IPS-20b (cell line): ENCODE measurements at regions not wholly inside any gene's neighbourhood (a gene's known extent, or its start where the extent isn't known, plus 50 kb on each side); places are given as distances from the start of the nearest gene placed in this dataset.

Experiments
- H3K27ac ChIP-seq: one replicate; pipeline ENCODE4 v1.5.1; 2013; ENCODE audit warnings: low read length
- H3K27me3 ChIP-seq: 2 replicates; pipeline ENCODE4 v1.6.1; 2013; ENCODE audit warnings: mild to moderate bottlenecking, low read length, inconsistent platforms; ENCODE audit not compliant: insufficient read depth
- H3K36me3 ChIP-seq: 2 replicates; pipeline ENCODE4 v1.6.1; 2013; ENCODE audit warnings: low read depth, mild to moderate bottlenecking, inconsistent platforms, low read length, moderate library complexity; ENCODE audit not compliant: insufficient read depth
- H3K4me1 ChIP-seq: 2 replicates; pipeline ENCODE4 v1.6.1; 2013; ENCODE audit warnings: mild to moderate bottlenecking, control low read depth, inconsistent platforms, low read length, moderate library complexity; ENCODE audit not compliant: insufficient read depth
- H3K4me3 ChIP-seq: 2 replicates; pipeline ENCODE4 v1.5.1; 2013; ENCODE audit warnings: mild to moderate bottlenecking, low read length, inconsistent platforms
- H3K9ac ChIP-seq: 2 replicates; pipeline ENCODE4 v1.6.1; 2013; ENCODE audit warnings: low read depth, mild to moderate bottlenecking, inconsistent platforms, low read length, moderate library complexity
- H3K9me3 ChIP-seq: 2 replicates; pipeline ENCODE4 v1.6.1; 2013; ENCODE audit warnings: mild to moderate bottlenecking, low read depth, low read length, inconsistent platforms; ENCODE audit not compliant: insufficient read depth

DNA sequence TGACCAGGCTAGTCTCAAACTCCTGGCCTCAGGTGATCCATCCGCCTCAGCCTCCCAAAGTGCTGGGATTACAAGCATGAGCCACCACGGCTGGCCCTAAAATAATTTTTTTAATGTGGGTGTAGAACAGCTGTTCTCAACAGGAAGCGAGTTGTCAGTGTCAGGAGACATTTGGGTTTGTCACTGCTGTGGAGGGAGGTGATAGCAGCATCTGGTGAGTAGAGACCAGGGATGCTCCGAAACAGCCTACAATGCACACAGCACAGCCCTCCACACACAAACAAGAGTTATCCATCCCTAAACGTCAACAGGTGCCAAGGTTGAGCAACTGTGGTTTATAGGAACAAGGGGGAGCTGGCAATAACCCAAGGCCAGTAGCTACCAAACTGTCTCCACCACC is 243.4 kb upstream of the STS start:
- Histone ChIP-seq H3K4me3 (no peak overlapping the region), H3K27ac (no peak overlapping the region), H3K36me3 (no peaks in the 10 kb centered on the region), H3K9me3 (no peaks in the 10 kb centered on the region), H3K4me1 (no peaks in the 10 kb centered on the region), H3K9ac (no peak overlapping the region), H3K27me3 (no peaks in the 10 kb centered on the region)

GRCh38 chrX:6898371-6898770 is 249.1 kb upstream of the STS start:
- Histone ChIP-seq H3K27me3 (no peaks in the 10 kb centered on the region), H3K9ac (no peak overlapping the region), H3K36me3 (no peaks in the 10 kb centered on the region), H3K27ac (no peak overlapping the region), H3K4me1 (no peaks in the 10 kb centered on the region), H3K9me3 (no peaks in the 10 kb centered on the region), H3K4me3 (no peak overlapping the region)

- H3K27ac ChIP-seq, result no peak overlapping the region
- H3K4me3 ChIP-seq, result no peak overlapping the region
- H3K36me3 ChIP-seq, result no peaks in the 10 kb centered on the region
- no peak overlapping the region for H3K9ac ChIP-seq
- no peaks in the 10 kb centered on the region for H3K4me1 ChIP-seq
- no peaks in the 10 kb centered on the region for H3K9me3 ChIP-seq
- H3K27me3 ChIP-seq, result no peaks in the 10 kb centered on the region
Measured at GRCh38 chrX:6891404-6891803, 256.1 kb upstream of the STS start.

DNA sequence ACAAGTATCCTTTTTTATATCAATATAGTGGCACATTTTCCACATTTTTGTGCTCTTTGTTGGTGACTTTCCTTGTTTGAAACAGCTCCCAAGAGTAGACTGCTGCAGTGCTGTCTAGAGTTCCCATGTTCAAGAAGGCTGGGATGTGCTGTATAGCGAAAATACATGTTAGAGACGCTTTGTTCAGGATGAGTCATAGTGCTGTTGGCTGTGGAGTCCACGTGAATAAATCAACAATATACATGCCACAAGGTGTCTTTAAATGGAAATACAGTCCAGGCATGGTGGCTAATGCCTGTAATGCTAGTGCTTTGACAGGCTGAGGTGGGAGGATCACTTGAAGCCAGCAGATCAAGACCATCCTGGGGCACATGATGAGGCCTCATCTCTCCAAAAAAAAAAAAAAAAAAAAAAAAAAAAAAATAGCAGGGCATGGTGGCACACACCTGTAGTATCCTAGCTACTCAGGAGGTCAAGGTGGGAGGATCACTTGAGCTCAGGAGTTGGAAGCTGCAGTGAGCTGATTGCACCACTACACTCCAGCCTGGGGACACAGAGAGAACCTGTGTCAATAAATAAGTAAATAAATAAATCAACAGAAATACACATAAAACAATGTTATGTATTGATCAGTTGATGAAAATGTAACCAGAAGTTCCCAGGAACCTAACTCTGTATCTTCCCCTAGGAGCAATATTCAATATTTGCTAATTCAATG is 256.8 kb upstream of the STS start:
- Histone ChIP-seq H3K27ac (no peak overlapping the region), H3K9me3 (no peaks in the 10 kb centered on the region), H3K27me3 (no peaks in the 10 kb centered on the region), H3K36me3 (no peaks in the 10 kb centered on the region), H3K4me3 (no peak overlapping the region), H3K4me1 (no peaks in the 10 kb centered on the region), H3K9ac (no peak overlapping the region)

- no peaks in the 10 kb centered on the region for H3K27me3 ChIP-seq
- no peak overlapping the region for H3K27ac ChIP-seq
Measured at GRCh38 chrX:6885909-6886308, 261.6 kb upstream of the STS start.

GRCh38 chrX:6885396-6885795 is 262.1 kb upstream of the STS start:
- H3K4me1 ChIP-seq, result no peaks in the 10 kb centered on the region
- H3K27me3 ChIP-seq, result no peaks in the 10 kb centered on the region
- H3K27ac ChIP-seq, result no peak overlapping the region
- no peak overlapping the region for H3K4me3 ChIP-seq
- no peak overlapping the region for H3K9ac ChIP-seq
- no peaks in the 10 kb centered on the region for H3K36me3 ChIP-seq
- H3K9me3 ChIP-seq, result no peaks in the 10 kb centered on the region

More at GRCh38 chrX:6885909-6886308, 261.6 kb upstream of the STS start:
- Histone ChIP-seq H3K36me3 (no peaks in the 10 kb centered on the region), H3K4me1 (no peaks in the 10 kb centered on the region), H3K9me3 (no peaks in the 10 kb centered on the region), H3K9ac (no peak overlapping the region), H3K4me3 (no peak overlapping the region)

DNA sequence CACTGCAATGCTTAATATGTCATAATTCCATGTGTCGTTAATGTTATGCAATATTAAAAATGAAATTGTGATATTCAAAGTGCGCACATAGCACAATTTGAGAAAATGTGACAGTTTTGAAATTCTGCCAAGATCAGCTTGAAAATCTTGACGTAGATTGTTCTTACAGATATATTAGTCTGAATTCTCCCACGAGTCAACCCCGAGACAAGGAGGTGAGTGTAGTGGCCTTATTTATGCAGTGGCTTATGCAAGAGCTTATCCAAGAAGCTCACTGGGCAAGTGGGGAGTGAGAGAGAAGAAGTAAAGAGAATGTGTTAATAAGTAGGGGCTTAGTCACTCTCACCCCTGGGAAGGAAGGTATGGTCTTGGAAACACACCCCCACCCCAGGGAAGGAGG is 286.1 kb upstream of the STS start:
- H3K9ac ChIP-seq, result no peak overlapping the region
- H3K27ac ChIP-seq, result no peak overlapping the region
- H3K4me3 ChIP-seq, result no peak overlapping the region
- no peaks in the 10 kb centered on the region; the same call in 1 of the 2 replicates for H3K36me3 ChIP-seq
- H3K27me3 ChIP-seq, result no peaks in the 10 kb centered on the region
- peaks cover 18% of the 10 kb centered on the region; the same call in 1 of the 2 replicates for H3K9me3 ChIP-seq
- peaks cover 9% of the 10 kb centered on the region; the same call in 1 of the 2 replicates for H3K4me1 ChIP-seq

DNA sequence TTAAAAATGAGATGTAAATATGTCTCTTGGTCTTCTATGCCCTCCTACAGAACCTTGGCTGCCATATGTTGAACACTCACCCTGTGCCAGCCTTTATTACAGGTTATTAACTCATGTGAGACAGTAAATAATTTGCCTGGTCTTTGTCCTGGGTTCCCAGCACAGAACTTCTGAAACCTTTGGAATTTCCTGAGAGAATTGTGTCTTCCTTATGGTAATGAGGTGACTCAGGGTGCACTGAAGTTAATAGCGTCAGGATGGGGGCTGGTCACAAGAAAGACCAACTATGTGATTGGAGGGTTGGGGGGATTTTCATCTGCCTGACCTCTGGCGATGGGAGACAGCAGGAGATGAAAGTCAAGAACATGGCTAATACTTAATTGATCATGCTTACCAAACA is 289.8 kb upstream of the STS start:
- no peak overlapping the region for H3K4me3 ChIP-seq
- H3K27ac ChIP-seq, result no peak overlapping the region
- H3K9me3 ChIP-seq, result peaks cover 9% of the 10 kb centered on the region

DNA sequence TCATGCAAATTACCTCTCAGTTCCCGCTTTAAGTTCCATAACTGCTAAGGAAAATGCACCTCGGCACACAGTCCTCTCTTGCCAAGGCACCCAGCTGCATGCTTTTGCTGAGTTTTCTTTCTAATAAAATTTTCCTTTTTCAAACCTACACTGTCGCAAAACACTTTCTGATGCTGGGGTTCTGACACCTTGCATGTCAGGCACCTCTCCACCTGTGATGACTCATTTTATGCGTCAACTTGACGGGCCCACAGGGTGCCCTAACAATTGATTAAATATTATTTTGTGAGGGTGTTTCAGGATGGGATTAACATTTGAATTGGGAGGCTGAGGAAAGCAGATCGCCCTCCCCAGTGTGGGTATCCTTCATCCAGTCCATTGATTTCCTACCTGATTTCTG is 291.0 kb upstream of the STS start:
- Histone ChIP-seq H3K4me1 (peaks cover 16% of the 10 kb centered on the region), H3K27me3 (no peaks in the 10 kb centered on the region), H3K36me3 (no peaks in the 10 kb centered on the region; the same call in 1 of the 2 replicates), H3K27ac (peak overlapping the region; percentile 71), H3K4me3 (no peak overlapping the region; the same call in 1 of the 2 replicates), H3K9me3 (peaks cover 9% of the 10 kb centered on the region), H3K9ac (no peak overlapping the region)

More for the DNA sequence above, 289.8 kb upstream of the STS start:
- no peaks in the 10 kb centered on the region for H3K27me3 ChIP-seq
- H3K9ac ChIP-seq, result no peak overlapping the region
- peaks cover 17% of the 10 kb centered on the region for H3K4me1 ChIP-seq
- H3K36me3 ChIP-seq, result no peaks in the 10 kb centered on the region; the same call in 1 of the 2 replicates

GRCh38 chrX:6852869-6853268 is 294.6 kb upstream of the STS start:
- Histone ChIP-seq H3K27me3 (no peaks in the 10 kb centered on the region), H3K36me3 (no peaks in the 10 kb centered on the region), H3K27ac (no peak overlapping the region), H3K9me3 (no peaks in the 10 kb centered on the region; the same call in none of the 2 replicates), H3K9ac (no peak overlapping the region), H3K4me3 (no peak overlapping the region), H3K4me1 (peaks cover 15% of the 10 kb centered on the region)

- Histone ChIP-seq H3K4me1 (peaks cover 15% of the 10 kb centered on the region), H3K4me3 (no peak overlapping the region), H3K9ac (no peak overlapping the region), H3K36me3 (peaks cover 6% of the 10 kb centered on the region; the same call in 1 of the 2 replicates), H3K27me3 (no peaks in the 10 kb centered on the region), H3K27ac (no peak overlapping the region), H3K9me3 (peaks cover 4% of the 10 kb centered on the region)
Measured at GRCh38 chrX:6852121-6852520, 295.4 kb upstream of the STS start.

- Histone ChIP-seq H3K27ac (no peak overlapping the region), H3K9me3 (peaks cover 4% of the 10 kb centered on the region), H3K4me3 (no peak overlapping the region), H3K4me1 (peaks cover 8% of the 10 kb centered on the region), H3K36me3 (peaks cover 6% of the 10 kb centered on the region; the same call in 1 of the 2 replicates), H3K9ac (no peak overlapping the region), H3K27me3 (no peaks in the 10 kb centered on the region)
Measured at GRCh38 chrX:6851140-6851539, 296.4 kb upstream of the STS start.
